Germinal center (tissue), 1 donor: ENCODE measurements at regions not wholly inside any gene's neighbourhood (a gene's known extent, or its start where the extent isn't known, plus 50 kb on each side); places are given as distances from the start of the nearest gene placed in this dataset.

Experiments
- DNase-seq: peaks from one replicate; pipeline ENCODE4 v3.0.0; 2012; ENCODE audit warnings: mixed read lengths, low spot score

DNA sequence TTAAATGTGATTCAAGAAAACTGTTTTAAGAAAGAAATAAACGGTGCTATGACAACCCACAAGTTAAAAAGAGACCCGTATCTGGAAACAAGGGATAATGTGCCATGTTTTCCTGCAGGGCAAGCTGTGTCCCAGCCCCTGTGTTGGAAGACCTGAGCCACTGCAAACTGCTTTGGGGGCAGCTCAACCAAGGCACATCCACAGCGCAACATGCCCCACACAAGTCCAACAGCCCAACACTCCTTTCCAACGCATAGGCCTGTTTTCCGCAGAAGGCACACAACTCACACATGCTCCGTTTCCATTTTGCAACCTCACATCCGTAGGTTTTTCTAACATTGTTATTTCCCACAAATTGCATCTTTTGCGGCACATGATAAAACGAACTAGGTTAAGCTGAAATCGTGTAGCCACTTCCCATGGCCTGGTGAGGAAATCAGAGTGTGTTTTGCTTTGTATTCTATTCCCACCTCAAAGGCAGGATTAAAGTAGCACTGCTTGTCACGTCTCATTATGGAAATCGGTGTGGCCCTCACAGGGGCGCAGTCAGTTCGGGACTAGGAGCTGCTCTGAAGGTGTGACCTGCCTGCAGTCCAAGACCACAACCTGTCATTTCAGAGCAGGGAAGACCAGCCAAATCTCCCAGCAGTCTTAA, 50.5 kb upstream of the ZNF516 start:
- no peak for DNase-seq

DNA sequence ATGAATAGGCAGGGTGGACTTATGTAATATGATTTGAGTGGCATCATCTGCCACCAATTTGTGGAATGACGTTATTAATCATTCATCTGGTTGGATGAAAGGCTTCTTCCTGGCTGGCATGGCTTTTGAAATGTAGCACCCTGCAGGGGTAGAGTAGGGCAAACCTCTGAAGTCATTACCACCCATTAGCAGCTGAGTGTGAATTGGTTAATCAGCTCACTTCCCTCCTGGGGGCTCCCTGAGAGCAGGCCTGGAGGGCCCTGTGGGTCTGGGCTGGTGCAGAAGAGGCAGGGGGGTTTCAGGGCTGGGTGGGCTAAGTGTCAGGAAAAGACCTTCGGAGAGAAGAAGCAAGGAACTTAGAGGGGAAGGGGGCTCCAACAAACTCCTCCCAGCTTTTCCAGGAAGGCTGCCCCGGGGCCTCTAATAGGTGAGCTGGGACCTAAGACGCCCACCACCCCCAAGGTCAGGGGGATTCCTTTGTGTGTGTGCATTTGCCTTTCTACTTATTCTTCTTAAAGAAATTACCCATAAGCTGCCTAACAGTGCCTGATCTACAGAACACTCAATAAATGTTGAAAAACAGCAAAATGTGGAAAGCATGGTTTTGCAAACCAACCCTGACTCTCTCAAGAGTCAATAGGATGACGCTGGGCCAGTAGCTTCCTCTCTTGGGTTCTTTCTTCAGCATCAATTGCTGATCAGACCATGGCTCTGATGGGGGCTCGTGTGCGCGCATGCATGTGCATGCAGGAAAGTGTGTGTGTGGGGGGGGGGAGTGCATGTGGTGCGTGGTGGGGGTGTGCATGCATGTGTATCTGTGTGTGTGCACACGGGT, 49.7 kb upstream of the ZNF516 start:
- no peak for DNase-seq
